GM12872 (cell line): ENCODE measurements at regions not wholly inside any gene's neighbourhood (a gene's known extent, or its start where the extent isn't known, plus 50 kb on each side); places are given as distances from the start of the nearest gene placed in this dataset.

ENCODE experiments used
- CTCF ChIP-seq: IDR thresholded peaks from 3 replicates; pipeline ENCODE4 v1.5.1; 2011; ENCODE audit warnings: low read depth, mild to moderate bottlenecking, low read length, moderate library complexity; ENCODE audit not compliant: insufficient read depth

GRCh38 chrX:9372866-9373265 is 92.0 kb upstream of the TBL1X start:
- TF ChIP-seq CTCF: no peak

- no peak for TF ChIP-seq CTCF
These were observed 91.1 kb upstream of the TBL1X start for GRCh38 chrX:9373789-9374188.

GRCh38 chrX:9374555-9374954 is 90.3 kb upstream of the TBL1X start:
- TF ChIP-seq CTCF: no peak

GRCh38 chrX:9376111-9376510 is 88.7 kb upstream of the TBL1X start:
- no peak for TF ChIP-seq CTCF

GRCh38 chrX:9378980-9379696 is 85.7 kb upstream of the TBL1X start:
- no peak for TF ChIP-seq CTCF

- no peak for TF ChIP-seq CTCF
These were observed 84.9 kb upstream of the TBL1X start for GRCh38 chrX:9379697-9380551.

- no peak for TF ChIP-seq CTCF
These were observed 81.2 kb upstream of the TBL1X start for GRCh38 chrX:9383655-9384054.
